Breast epithelium (tissue), 4 donors: ENCODE measurements at regions not wholly inside any gene's neighbourhood (a gene's known extent, or its start where the extent isn't known, plus 50 kb on each side); places are given as distances from the start of the nearest gene placed in this dataset.

Experiments used
- DNase-seq, 2 donors: peaks; one replicate each; pipeline ENCODE4 v3.0.0-alpha.2; 2019; ENCODE audit warnings: low spot score in 2 of 2
- H3K27ac ChIP-seq, 2 donors: fragments of 200-600 bp; sonication (generic) in 1 of 2; one replicate each; pipeline ENCODE4 v1.5.1; 2016 to 2019; ENCODE audit warnings: mild to moderate bottlenecking in 1 of 2
- H3K27me3 ChIP-seq, 2 donors: fragments of 200-600 bp; sonication (generic) in 1 of 2; one replicate each; pipeline versions ENCODE4 v1.5.1 to v1.6.0; 2017 to 2019; ENCODE audit warnings: control low read depth in 1 of 2, mild to moderate bottlenecking in 1 of 2
- H3K36me3 ChIP-seq: fragments of 200-600 bp; one replicate; pipeline ENCODE4 v1.5.1; 2019
- H3K4me1 ChIP-seq, 2 donors: fragments of 200-600 bp; sonication (generic); one replicate each; pipeline ENCODE4 v1.5.1; 2016 to 2019; ENCODE audit warnings: control low read depth in 1 of 2
- H3K4me3 ChIP-seq, 3 donors: fragments of 200-600 bp; sonication (generic); 1 replicate in 2 of 3; 2 replicates in 1 of 3; pipeline ENCODE4 v1.5.1; 2016 to 2019; ENCODE audit warnings: mild to moderate bottlenecking in 3 of 3, moderate library complexity in 2 of 3
- H3K9me3 ChIP-seq, 2 donors: fragments of 200-600 bp; sonication (generic) in 1 of 2; one replicate each; pipeline ENCODE4 v1.5.1; 2016 to 2019; ENCODE audit warnings: control low read depth in 1 of 2
- CTCF ChIP-seq, 3 donors: fragments of 450-650 bp; IDR thresholded peaks; one replicate each; pipeline ENCODE4 v1.5.1; 2016 to 2017; ENCODE audit warnings: antibody characterized with exemption in 3 of 3, mild to moderate bottlenecking in 3 of 3, moderate library complexity in 3 of 3
- POLR2A ChIP-seq: fragments of 450-650 bp; IDR thresholded peaks from one replicate; pipeline ENCODE4 v1.6.1; 2016; ENCODE audit warnings: antibody characterized with exemption, mild to moderate bottlenecking, moderate library complexity
- POLR2AphosphoS5 ChIP-seq, 3 donors: sonication (generic); formaldehyde crosslinking; IDR thresholded peaks; one replicate each; pipeline ENCODE4 v1.6.1; 2017; ENCODE audit warnings: antibody characterized with exemption in 3 of 3
- intact Hi-C: fragments of 100-400 bp; cut with DNase I; formaldehyde crosslinking; loops from one replicate; pipeline ENCODE4 v1.15.1; 2023; ENCODE audit warnings: low total_unique reads

- no peak for DNase-seq
- no peak overlapping the region for H3K4me3 ChIP-seq
- intact Hi-C loops, result no loop called here
- TF ChIP-seq CTCF (IDR thresholded peaks at IDR 0.05) (no peak), POLR2A (no peak), POLR2AphosphoS5 (IDR thresholded peaks at IDR 0.05) (no peak)
- no peaks in the 10 kb centered on the region for H3K9me3 ChIP-seq
- no peaks in the 10 kb centered on the region for H3K27me3 ChIP-seq
- no peaks in the 10 kb centered on the region for H3K36me3 ChIP-seq
- H3K27ac ChIP-seq, result no peak overlapping the region
- no peaks in the 10 kb centered on the region for H3K4me1 ChIP-seq
These were observed 296.8 kb upstream of the ZMIZ1 start for GRCh38 chr10:78771808-78772455.

- intact Hi-C loops, result no loop called here
- Histone ChIP-seq H3K4me3 (no peak overlapping the region), H3K27me3 (no peaks in the 10 kb centered on the region), H3K27ac (no peak overlapping the region), H3K9me3 (no peaks in the 10 kb centered on the region), H3K4me1 (no peaks in the 10 kb centered on the region), H3K36me3 (no peaks in the 10 kb centered on the region)
- TF ChIP-seq POLR2A, result no peak
- TF ChIP-seq CTCF (IDR thresholded peaks at IDR 0.05), result no peak
- no peak for TF ChIP-seq POLR2AphosphoS5 (IDR thresholded peaks at IDR 0.05)
- DNase-seq, result no peak
These were observed 296.3 kb upstream of the ZMIZ1 start for GRCh38 chr10:78772486-78772885.

- H3K27me3 ChIP-seq, result no peaks in the 10 kb centered on the region
- no peak for DNase-seq
- no peaks in the 10 kb centered on the region for H3K36me3 ChIP-seq
- no peak overlapping the region for H3K4me3 ChIP-seq
- no peak overlapping the region for H3K27ac ChIP-seq
- intact Hi-C loops, result no loop called here
- H3K4me1 ChIP-seq, result no peaks in the 10 kb centered on the region
- no peak for TF ChIP-seq POLR2A
- no peak for TF ChIP-seq CTCF (IDR thresholded peaks at IDR 0.05)
- TF ChIP-seq POLR2AphosphoS5 (IDR thresholded peaks at IDR 0.05), result no peak
- H3K9me3 ChIP-seq, result no peaks in the 10 kb centered on the region
These were observed 295.7 kb upstream of the ZMIZ1 start for GRCh38 chr10:78772986-78773530.

GRCh38 chr10:78774614-78774998 lies 294.2 kb upstream of the ZMIZ1 start:
- intact Hi-C loops, result no loop called here
- Histone ChIP-seq H3K9me3 (no peaks in the 10 kb centered on the region), H3K27ac (no peak overlapping the region), H3K27me3 (no peaks in the 10 kb centered on the region), H3K4me1 (no peaks in the 10 kb centered on the region), H3K4me3 (no peak overlapping the region), H3K36me3 (no peaks in the 10 kb centered on the region)
- TF ChIP-seq POLR2AphosphoS5 (IDR thresholded peaks at IDR 0.05), result no peak
- no peak for TF ChIP-seq POLR2A
- no peak for DNase-seq

GRCh38 chr10:78774999-78775711 lies 293.6 kb upstream of the ZMIZ1 start:
- Histone ChIP-seq H3K27ac (peak overlapping the region in 1 of 2 donors; percentile 46), H3K4me1 (no peaks in the 10 kb centered on the region), H3K9me3 (no peaks in the 10 kb centered on the region), H3K27me3 (no peaks in the 10 kb centered on the region), H3K4me3 (no peak overlapping the region), H3K36me3 (no peaks in the 10 kb centered on the region)
- TF ChIP-seq POLR2A, result no peak
- no peak for TF ChIP-seq POLR2AphosphoS5 (IDR thresholded peaks at IDR 0.05)
- no peak for TF ChIP-seq CTCF (IDR thresholded peaks at IDR 0.05)
- peak in 1 of 2 donors; percentile 51 for DNase-seq
- intact Hi-C loops, result loop anchor here (5.0 kb wide), 1 partner anchor 557 kb away; no protein-coding TSS in a partner anchor
